Lung (tissue), 11 donors: ENCODE measurements at regions not wholly inside any gene's neighbourhood (a gene's known extent, or its start where the extent isn't known, plus 50 kb on each side); places are given as distances from the start of the nearest gene placed in this dataset.

Source experiments
- ATAC-seq: fragments of 200-7000 bp; cut with Tn5 transposase; one replicate; pipeline ENCODE4 v1.9.1; 2020; ENCODE audit warnings: moderate number of reproducible peaks; ENCODE audit not compliant: insufficient read depth, low FRiP score
- DNase-seq, 3 donors: peaks; one replicate each; pipeline ENCODE4 v3.0.0-alpha.2; 2013 to 2017
- H3K27ac ChIP-seq, 2 donors: one replicate each; pipeline ENCODE4 v1.5.1; 2013; ENCODE audit warnings: mild to moderate bottlenecking in 2 of 2, moderate library complexity in 2 of 2, control low read depth in 1 of 2, inconsistent platforms in 1 of 2, low read depth in 1 of 2, low read length in 1 of 2
- H3K27me3 ChIP-seq, 3 donors: one replicate each; pipeline ENCODE4 v1.5.1; 2013; ENCODE audit warnings: low read length in 2 of 3; ENCODE audit not compliant: control insufficient read depth in 3 of 3, insufficient read depth in 3 of 3
- H3K36me3 ChIP-seq, 4 donors: one replicate each; pipeline ENCODE4 v1.5.1; 2013; ENCODE audit warnings: low read length in 4 of 4, mild to moderate bottlenecking in 1 of 4, moderate library complexity in 1 of 4; ENCODE audit not compliant: control insufficient read depth in 4 of 4, insufficient read depth in 4 of 4
- H3K4me1 ChIP-seq, 5 donors: one replicate each; pipeline ENCODE4 v1.5.1; 2013; ENCODE audit warnings: low read length in 5 of 5, mild to moderate bottlenecking in 2 of 5, moderate library complexity in 1 of 5; ENCODE audit not compliant: control insufficient read depth in 5 of 5, insufficient read depth in 5 of 5
- H3K4me3 ChIP-seq: one replicate; pipeline ENCODE4 v1.5.1; 2013; ENCODE audit warnings: mild to moderate bottlenecking, control low read depth, moderate library complexity
- H3K9ac ChIP-seq, 2 donors: one replicate each; pipeline ENCODE4 v1.5.1; 2013; ENCODE audit warnings: low read length in 2 of 2, control low read depth in 1 of 2; ENCODE audit not compliant: insufficient read depth in 1 of 2
- H3K9me3 ChIP-seq, 4 donors: one replicate each; pipeline ENCODE4 v1.5.1; 2013; ENCODE audit warnings: low read length in 3 of 4, mild to moderate bottlenecking in 1 of 4, moderate library complexity in 1 of 4; ENCODE audit not compliant: control insufficient read depth in 4 of 4, insufficient read depth in 3 of 4
- WGBS, 2 donors: extraction: QIAGEN DNeasy Blood & Tissue Kit; methylation state at CpG; one replicate each; pipeline ENCODE4 v1.1.7; 2013; 5-methylcytosine and 5-hydroxymethylcytosine counted together
- TF ChIP-seq, protein P1 (sequence below): IDR thresholded peaks from 2 replicates; pipeline ENCODE4 v1.5.1; 2012; ENCODE audit warnings: mild to moderate bottlenecking; ENCODE audit errors: control extremely low read depth, extremely low read depth
- donor health status: control.
- donor health status: control.
- donor health status: Bipolar disorder and iron deficiency.
- donor health status: healthy.
- donor health status: DM: yes; HTN: yes; CAD: no.

DNA sequence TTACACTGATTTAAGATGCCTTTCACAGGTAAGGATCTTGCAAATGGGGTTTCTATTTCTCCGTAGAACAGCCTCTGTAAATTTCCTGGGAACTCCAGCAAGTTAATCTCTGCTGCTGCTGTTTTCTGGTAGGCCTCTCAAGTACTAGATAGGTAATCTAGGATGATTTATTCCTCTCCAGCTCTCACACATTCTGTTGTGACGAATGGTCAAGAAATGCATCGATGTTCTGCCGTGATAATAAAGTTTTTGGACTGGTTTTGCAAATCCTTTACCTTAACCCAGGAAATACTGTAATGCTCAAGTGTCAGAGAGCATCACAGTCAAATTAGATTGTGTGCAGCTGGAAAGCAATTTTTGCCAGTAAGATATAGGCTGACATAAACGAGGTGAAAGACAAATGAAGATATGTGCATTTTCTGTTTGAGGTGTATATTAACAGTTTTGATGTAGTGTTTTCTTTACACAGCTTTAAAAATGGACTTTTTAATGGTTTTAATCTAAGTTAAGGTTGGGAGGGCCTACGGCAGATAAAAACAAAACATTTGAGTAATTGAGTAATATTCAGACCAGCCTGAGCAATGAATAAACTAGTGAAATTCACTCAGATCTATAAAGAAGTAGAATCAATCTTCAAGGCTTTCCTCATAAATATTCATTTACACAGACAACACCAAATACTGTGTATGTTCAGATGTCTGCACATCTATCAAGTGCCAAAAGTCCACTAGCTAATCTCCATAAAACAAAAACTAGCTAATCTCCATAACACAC, 300.6 kb upstream of the EDIL3 start:
- H3K36me3 ChIP-seq: no peaks in the 10 kb centered on the region
- H3K27me3 ChIP-seq: no peaks in the 10 kb centered on the region
- DNase-seq (no peak), ATAC-seq (no peak)
- H3K9ac ChIP-seq: no peak overlapping the region
- WGBS, 2 donors: 55 to 69% methylated on average over 6 of the region's 6 CpGs
- H3K27ac ChIP-seq: no peak overlapping the region
- no peaks in the 10 kb centered on the region for H3K9me3 ChIP-seq
- H3K4me3 ChIP-seq: no peak overlapping the region
- no peaks in the 10 kb centered on the region for H3K4me1 ChIP-seq
- TF ChIP-seq, protein P1, sequence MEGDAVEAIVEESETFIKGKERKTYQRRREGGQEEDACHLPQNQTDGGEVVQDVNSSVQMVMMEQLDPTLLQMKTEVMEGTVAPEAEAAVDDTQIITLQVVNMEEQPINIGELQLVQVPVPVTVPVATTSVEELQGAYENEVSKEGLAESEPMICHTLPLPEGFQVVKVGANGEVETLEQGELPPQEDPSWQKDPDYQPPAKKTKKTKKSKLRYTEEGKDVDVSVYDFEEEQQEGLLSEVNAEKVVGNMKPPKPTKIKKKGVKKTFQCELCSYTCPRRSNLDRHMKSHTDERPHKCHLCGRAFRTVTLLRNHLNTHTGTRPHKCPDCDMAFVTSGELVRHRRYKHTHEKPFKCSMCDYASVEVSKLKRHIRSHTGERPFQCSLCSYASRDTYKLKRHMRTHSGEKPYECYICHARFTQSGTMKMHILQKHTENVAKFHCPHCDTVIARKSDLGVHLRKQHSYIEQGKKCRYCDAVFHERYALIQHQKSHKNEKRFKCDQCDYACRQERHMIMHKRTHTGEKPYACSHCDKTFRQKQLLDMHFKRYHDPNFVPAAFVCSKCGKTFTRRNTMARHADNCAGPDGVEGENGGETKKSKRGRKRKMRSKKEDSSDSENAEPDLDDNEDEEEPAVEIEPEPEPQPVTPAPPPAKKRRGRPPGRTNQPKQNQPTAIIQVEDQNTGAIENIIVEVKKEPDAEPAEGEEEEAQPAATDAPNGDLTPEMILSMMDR: no peak

DNA sequence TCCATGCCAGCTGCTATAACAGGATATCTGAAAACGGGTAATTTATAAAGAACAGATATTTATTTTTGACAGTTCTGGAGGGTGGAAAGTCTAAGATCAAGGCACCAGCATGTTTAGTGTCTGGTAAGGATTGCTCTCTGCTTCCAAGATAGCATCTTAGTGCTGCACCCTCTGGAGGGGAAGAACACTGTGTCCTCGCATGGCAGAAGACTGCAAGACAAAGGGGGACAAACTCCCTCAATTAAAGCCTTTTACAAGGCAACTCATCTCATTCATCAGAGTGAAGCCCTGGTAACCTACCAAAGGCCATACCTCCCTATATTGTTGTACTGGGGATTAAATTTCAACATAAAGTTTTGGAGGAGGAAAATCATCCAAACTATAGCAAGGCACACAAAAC, 298.9 kb upstream of the EDIL3 start:
- DNase-seq (no peak), ATAC-seq (no peak)
- H3K9me3 ChIP-seq: no peaks in the 10 kb centered on the region
- no peak overlapping the region for H3K4me3 ChIP-seq
- no peak overlapping the region for H3K27ac ChIP-seq
- no peaks in the 10 kb centered on the region for H3K4me1 ChIP-seq
- TF ChIP-seq, protein P1: no peak
- no peaks in the 10 kb centered on the region for H3K27me3 ChIP-seq
- H3K9ac ChIP-seq: no peak overlapping the region
- H3K36me3 ChIP-seq: no peaks in the 10 kb centered on the region
- 81 to 93% methylated on average over 2 of the region's 2 CpGs for WGBS, 2 donors

DNA sequence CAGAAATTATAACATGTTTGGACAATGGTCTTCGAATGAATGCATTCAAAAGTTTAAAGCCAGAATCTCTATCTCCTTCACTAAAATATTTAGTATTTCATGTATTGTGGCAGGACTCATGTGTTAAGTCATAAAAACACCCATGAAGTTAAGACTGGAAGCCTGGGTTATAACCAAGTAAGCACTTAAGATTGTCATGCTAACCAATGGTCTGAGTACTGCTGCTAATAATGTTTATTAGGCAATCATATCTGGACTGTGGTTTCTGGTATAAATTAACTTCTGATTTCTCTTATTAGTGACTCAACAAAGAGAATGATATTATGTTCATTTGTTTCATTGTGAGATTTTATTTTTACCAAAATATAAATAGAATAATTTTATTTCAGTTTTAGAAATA, 297.9 kb upstream of the EDIL3 start:
- no peaks in the 10 kb centered on the region for H3K9me3 ChIP-seq
- no peak for ATAC-seq
- H3K27me3 ChIP-seq: no peaks in the 10 kb centered on the region
- no peak overlapping the region for H3K27ac ChIP-seq
- DNase-seq: no peak
- H3K9ac ChIP-seq: no peak overlapping the region
- no peaks in the 10 kb centered on the region for H3K36me3 ChIP-seq
- no peaks in the 10 kb centered on the region for H3K4me1 ChIP-seq
- TF ChIP-seq, protein P1: no peak
- 86 to 88% methylated on average over 1 of the region's 1 CpG for WGBS, 2 donors
- H3K4me3 ChIP-seq: no peak overlapping the region

DNA sequence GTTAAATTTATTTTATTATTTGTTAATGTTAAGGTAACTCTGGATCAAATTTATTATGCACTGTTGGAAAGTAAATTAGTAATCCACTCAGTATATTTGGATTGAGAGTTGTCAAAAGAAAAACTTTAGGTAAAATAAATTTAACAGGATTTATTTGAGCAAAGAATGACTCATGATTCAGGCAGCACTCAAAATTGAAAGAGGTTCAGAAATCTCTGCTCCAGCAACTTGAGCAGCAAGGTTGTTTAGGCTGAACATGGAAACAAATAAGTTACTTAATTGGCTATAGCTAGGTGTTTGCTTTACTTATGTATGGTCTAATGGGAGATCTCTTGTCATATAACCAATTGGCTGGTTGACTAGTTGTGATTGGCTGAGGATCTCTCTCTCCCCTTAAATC, 296.2 kb upstream of the EDIL3 start:
- DNase-seq: no peak
- H3K36me3 ChIP-seq: no peaks in the 10 kb centered on the region

More for the DNA sequence above, 296.2 kb upstream of the EDIL3 start:
- TF ChIP-seq, protein P1: no peak
- H3K9ac ChIP-seq: no peak overlapping the region
- no peaks in the 10 kb centered on the region for H3K9me3 ChIP-seq
- no peaks in the 10 kb centered on the region for H3K27me3 ChIP-seq
- no peaks in the 10 kb centered on the region for H3K4me1 ChIP-seq
- no peak for ATAC-seq
- no peak overlapping the region for H3K27ac ChIP-seq
- no peak overlapping the region for H3K4me3 ChIP-seq
